DMS153 treated with DMSO at 0.1 percent for 48 hours (cell line): ENCODE measurements at regions not wholly inside any gene's neighbourhood (a gene's known extent, or its start where the extent isn't known, plus 50 kb on each side); places are given as distances from the start of the nearest gene placed in this dataset.

Source experiments
- DNase-seq: peaks from one replicate; lab custom pipeline; 2025; ENCODE audit not compliant: unreplicated experiment; lab: John Stamatoyannopoulos, UW

GRCh38 chr4:115374621-115375020 lies 261.2 kb upstream of the NDST4 start:
- DNase-seq, result no peak

GRCh38 chr4:115370490-115370889 lies 257.1 kb upstream of the NDST4 start:
- DNase-seq, result no peak

GRCh38 chr4:115370012-115370411 lies 256.6 kb upstream of the NDST4 start:
- DNase-seq, result no peak

GRCh38 chr4:115366390-115366789 lies 253.0 kb upstream of the NDST4 start:
- DNase-seq, result no peak

GRCh38 chr4:115365185-115365584 lies 251.8 kb upstream of the NDST4 start:
- no peak for DNase-seq

GRCh38 chr4:115361781-115362180 lies 248.4 kb upstream of the NDST4 start:
- DNase-seq, result no peak

GRCh38 chr4:115360431-115360830 lies 247.0 kb upstream of the NDST4 start:
- DNase-seq, result no peak

GRCh38 chr4:115357776-115358175 lies 244.4 kb upstream of the NDST4 start:
- DNase-seq, result no peak

GRCh38 chr4:115356176-115356575 lies 242.8 kb upstream of the NDST4 start:
- no peak for DNase-seq

GRCh38 chr4:115355329-115355728 lies 241.9 kb upstream of the NDST4 start:
- DNase-seq, result no peak

- no peak for DNase-seq
Observed at GRCh38 chr4:115353370-115353769, 239.9 kb upstream of the NDST4 start.

- no peak for DNase-seq
Observed at GRCh38 chr4:115343171-115343570, 229.8 kb upstream of the NDST4 start.

- no peak for DNase-seq
Observed at GRCh38 chr4:115334736-115335411, 221.5 kb upstream of the NDST4 start.

GRCh38 chr4:115332078-115332477 lies 218.7 kb upstream of the NDST4 start:
- DNase-seq, result peak; percentile 57

GRCh38 chr4:115331241-115331640 lies 217.8 kb upstream of the NDST4 start:
- no peak for DNase-seq

- DNase-seq, result no peak
Observed at GRCh38 chr4:115325836-115326235, 212.4 kb upstream of the NDST4 start.

- peak; percentile 71 for DNase-seq
Observed at GRCh38 chr4:115323106-115323707, 209.8 kb upstream of the NDST4 start.

GRCh38 chr4:115315182-115315581 lies 201.8 kb upstream of the NDST4 start:
- no peak for DNase-seq

- DNase-seq, result no peak
Observed at GRCh38 chr4:115310641-115311040, 197.2 kb upstream of the NDST4 start.

- DNase-seq, result no peak
Observed at GRCh38 chr4:115294717-115295116, 181.3 kb upstream of the NDST4 start.

- DNase-seq, result no peak
Observed at GRCh38 chr4:115293093-115293462, 179.7 kb upstream of the NDST4 start.

- DNase-seq, result no peak
Observed at GRCh38 chr4:115292320-115293092, 179.1 kb upstream of the NDST4 start.
